CD4-positive, alpha-beta T cell treated with Interleukin-2 at 100 ng/mL for 4 hours (primary cell): ENCODE measurements at regions not wholly inside any gene's neighbourhood (a gene's known extent, or its start where the extent isn't known, plus 50 kb on each side); places are given as distances from the start of the nearest gene placed in this dataset.
A peak's percentile ranks its signal among the peaks of the same experiment; 100 is the strongest.
"Not testable (repeated sequence)": the region's sequence is repeated elsewhere in the genome, so short reads cannot be mapped to it uniquely, and the experiment has no call there.

Experiments
- DNase-seq: peaks from one replicate; pipeline ENCODE4 v3.0.0-alpha.2; 2020; ENCODE audit warnings: low spot score

DNA sequence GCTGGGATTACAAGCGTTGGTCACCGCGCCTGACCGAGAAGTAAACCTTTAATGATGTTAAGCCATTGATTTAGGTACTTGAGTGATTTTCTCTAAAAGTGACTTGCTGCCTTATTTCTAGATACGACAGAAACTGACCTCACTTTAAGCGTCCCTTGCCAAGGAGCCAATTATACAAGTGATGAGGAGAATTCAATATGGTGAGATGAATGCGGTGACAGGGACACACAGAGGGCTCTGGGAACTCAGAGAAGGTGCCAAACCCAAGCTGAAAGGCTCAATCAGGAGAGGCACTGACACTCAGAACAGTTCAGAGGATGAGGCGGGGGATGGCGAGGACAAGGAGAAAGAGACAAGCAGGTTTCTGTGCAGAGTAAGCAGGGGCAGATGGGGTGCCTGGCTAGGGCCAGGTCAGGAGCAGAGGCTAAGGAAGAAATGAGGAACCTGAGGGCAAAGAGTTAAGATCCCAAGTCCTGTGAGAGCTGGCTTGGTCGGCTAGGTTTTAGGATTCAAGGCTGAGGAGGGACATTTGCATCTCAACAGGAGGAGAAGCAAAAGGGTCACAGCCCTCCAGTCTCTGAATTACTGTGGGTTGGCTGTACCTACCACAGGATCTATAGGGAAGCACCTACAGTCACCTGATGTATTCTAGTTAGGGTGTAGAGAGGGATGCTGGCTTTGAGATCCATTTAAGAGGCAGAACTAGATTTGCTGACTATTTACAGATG is 83.2 kb upstream of the USP24 start:
- DNase-seq = no peak

DNA sequence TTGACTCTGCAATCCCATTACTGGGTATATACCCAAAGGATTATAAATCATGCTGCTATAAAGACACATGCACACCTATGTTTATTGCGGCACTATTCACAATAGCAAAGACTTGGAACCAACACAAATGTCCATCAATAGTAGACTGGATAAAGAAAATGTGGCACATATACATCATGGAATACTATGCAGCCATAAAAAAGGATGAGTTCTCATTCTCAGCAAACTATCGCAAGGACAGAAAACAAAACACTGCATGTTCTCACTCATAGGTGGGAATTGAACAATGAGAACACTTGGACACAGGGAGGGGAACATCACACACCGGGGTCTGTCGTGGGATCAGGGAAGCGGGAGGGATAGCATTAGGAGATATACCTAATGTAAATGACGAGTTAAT is 81.1 kb upstream of the USP24 start:
- DNase-seq = not testable (repeated sequence)

- no peak for DNase-seq
These were observed 74.5 kb upstream of the USP24 start for GRCh38 chr1:55289614-55290013.

GRCh38 chr1:55289042-55289441 is 73.9 kb upstream of the USP24 start:
- DNase-seq = no peak

GRCh38 chr1:55288245-55288644 is 73.1 kb upstream of the USP24 start:
- no peak for DNase-seq

- no peak for DNase-seq
These were observed 72.6 kb upstream of the USP24 start for GRCh38 chr1:55287723-55288122.

- no peak for DNase-seq
These were observed 71.9 kb upstream of the USP24 start for GRCh38 chr1:55286856-55287602.

DNA sequence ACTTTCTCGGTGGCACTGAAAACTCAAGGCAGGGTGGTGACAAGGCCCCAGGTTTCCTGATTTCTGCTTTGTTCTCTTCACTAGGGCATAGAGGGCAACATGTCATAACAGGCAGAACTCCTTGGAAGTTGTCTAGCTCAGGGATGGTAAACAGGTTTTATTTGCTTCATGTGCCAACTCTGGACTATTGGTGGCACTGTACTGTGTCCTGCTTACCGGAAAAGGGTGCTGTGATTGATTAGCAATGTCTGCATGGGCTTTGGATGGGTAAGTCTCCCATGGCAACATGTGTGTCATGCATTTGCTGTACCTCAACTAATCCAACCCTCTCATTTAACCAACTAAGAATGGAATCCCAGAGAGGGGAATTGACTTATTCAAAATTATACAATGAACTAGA is 70.7 kb upstream of the USP24 start:
- no peak for DNase-seq

DNA sequence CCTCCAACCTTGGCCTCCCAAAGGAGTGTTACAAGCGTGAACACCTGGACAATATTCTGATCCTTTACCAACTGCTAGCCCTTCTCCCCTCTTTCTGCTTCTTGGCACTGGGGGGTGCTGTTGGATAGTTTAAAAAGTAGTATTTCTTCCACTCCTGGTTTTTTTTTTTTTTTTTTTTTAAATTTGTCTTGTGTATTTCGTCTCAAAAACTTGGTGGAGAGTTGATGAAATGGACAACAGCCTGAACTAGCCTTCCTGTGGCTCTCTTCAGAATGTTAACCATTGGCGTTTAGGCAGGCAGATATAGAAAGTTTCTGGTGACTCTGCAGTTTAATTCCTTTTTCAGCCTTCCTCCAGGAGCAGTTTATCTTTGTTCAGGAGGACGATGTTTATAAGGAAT is 69.7 kb upstream of the USP24 start:
- no peak for DNase-seq

GRCh38 chr1:55282058-55282457 is 66.9 kb upstream of the USP24 start:
- DNase-seq = no peak

DNA sequence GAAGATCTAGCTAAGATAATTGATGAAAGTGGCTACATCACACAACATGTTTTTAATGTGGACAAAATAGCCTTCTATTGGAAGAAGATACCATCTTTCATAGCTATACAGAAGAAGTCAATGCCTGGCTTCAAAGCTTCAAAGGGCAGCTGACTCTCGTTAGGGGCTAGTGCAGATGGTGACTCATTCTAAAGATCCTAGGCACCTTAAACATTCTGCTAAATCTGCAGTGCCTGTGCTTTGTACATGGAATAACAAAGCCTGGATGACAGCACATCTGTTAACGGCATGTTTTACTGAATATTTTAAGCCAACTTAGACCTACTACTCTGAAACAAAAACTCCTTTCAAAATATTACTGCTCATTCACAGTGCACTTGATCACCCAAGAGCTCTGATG is 65.6 kb upstream of the USP24 start:
- DNase-seq = no peak

DNA sequence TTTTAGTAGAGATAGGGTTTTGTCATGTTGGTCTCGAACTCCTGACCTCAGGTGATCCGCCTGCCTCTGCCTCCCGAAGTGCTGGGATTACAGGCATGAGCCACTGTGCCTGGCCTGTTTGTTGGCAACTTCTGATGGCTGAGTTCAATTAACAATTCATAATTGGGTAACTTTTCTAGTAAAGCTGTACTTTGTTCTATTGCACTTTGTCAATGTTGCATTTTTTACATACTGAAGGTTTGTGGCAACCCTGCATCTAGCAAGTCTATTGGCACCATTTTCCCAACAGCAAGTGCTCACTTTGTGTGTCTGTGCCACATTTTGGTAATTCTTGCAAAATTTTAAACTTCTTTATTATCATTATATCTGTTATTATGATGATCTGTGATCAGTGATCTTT is 64.5 kb upstream of the USP24 start:
- no peak for DNase-seq

DNA sequence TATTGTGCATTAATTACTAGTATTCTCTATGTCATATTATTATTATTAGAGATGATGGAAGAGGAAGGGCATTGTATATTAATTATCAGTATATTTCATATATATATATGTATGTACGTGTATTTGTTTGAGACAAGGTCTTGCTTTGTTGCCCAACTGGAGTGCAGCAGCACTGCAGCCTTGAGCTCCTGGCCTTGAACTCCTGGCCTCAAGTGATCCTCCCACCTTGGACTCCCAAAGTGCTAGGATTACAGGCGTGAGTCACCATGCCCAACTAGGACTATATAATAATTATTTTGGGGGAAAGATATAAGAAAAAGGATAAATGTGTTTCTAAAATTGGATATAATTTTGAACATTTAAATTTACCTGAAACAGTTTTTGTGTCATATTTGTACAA is 63.2 kb upstream of the USP24 start:
- DNase-seq = no peak

- peak; percentile 83 for DNase-seq
These were observed 62.4 kb upstream of the USP24 start for GRCh38 chr1:55277377-55278130.

DNA sequence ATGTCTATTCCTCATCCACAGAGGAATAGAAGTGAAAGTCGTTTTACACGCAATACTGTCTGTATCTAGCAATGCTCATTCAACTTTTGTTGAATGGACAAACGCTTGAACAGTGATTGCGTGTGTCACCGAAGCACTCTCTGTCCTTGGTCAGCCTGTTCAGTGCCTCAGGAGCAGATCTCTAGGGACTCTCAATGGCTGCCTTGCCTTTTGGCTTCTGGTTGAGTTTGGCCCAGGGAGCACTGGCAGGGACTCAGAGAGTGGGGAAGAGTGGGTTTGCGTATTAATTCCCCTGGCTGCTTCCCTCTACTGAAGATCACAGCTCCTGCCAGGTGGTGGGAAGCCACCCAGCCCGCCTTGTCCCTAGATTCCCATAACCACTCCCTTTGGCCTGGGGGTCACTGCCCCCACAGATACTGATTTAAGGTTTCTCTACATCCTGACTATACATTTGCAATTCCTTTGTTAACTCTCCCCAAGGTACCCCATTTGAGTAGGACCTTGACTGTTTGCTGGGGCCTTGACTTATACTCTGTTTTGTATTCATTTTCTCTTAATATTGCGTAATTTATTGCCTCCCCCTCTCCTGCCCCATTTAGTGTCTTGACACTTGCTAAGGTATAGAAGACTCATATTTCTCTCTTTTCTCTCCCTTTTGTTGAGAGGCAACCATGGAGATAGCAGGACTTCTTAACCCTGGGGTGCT is 61.7 kb upstream of the USP24 start:
- DNase-seq = no peak

GRCh38 chr1:55275941-55276341 is 60.8 kb upstream of the USP24 start:
- no peak for DNase-seq

DNA sequence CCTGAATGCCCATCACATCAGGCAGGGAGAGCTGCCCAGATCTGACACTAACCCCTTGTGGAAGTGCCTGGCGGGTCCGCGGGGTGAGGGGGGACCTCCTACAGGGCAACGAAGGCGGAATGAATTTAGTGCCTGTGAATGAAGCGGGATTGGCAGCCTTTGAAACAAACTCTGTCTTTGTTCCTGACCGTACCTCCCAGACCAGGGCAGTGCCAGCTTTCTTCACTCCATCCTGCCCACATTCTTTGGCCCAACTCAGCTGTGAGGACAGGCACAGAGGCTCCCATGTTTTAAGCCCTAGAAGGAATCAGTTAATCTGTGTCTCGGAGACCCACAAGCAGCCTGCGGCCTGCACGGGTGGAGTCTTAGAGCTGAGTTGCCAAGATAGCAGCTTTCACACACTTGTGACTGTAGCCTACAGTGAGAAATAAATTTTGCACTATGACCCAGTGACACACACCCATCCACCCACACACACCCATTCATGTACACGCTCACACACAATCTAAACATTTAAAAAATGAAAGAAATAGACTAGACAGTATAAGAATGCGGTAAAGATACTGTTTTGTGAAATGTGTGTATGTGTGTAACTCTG is 60.1 kb upstream of the USP24 start:
- DNase-seq = no peak

DNA sequence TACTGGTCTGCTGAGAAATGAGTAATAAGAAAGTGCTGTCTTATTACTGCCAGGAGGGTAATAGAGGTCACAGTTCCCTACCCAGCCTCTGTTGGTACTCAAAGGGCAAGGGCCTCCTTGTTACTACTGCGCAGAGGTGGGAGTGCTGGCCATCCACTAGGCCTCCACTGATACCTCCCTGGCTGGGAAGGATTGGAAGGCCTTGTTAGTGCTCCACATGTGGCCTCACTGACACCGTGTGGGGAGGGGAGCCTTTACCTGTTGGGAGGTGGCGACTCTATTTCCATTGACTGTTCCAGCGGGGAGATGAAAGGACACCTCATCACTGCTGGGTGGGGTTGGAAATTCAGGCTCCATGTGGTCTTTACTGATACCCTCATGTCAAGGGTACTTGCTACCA is 57.8 kb upstream of the USP24 start:
- no peak for DNase-seq
